HG03135 (cell line): ENCODE measurements at regions not wholly inside any gene's neighbourhood (a gene's known extent, or its start where the extent isn't known, plus 50 kb on each side); places are given as distances from the start of the nearest gene placed in this dataset.

Experiments used
- ATAC-seq: cut with Tn5 transposase; IDR thresholded peaks from one replicate; pipeline ENCODE4 v1.9.1; 2021; ENCODE audit warnings: mild to moderate bottlenecking, moderate library complexity; ENCODE audit not compliant: unreplicated experiment

DNA sequence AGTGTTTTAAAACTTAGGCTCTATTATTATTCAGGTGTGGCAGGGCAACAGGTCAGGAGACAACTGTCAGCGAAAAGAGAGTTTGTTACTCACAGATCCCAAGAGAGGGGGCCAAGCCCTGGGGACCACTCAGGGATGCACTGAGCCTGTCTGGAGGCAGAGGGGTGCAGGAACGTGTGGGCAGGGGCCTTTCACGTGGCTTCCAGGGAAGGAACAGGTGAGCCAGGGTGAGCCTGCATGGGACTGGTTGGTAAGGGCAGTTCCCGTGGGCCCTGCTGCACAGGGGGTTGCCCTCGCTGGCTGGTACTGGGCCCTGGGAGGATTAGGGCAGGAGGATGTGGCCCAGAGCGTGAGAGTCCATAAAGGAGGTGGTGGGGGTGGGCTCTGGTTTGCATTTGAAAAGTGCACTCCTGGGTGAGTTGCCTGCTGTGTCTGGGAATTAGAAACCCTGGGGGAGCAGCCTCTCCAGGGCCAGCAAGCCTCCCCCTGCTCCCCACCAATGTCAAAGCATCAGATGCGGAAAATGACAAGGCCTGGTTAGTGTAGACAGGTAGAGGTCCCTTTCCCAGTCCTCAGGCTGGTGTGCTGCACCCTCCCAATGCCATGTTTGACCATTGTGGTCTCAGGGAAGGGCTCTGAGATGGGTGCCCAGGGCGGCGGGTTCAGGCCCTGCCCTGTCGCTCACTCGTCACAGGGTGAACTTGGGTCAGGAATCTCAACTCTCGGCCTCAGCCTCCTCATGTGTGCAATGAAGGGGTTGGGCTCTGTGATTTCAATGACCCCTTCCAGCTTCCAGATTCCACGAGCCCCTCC is 127.4 kb upstream of the RPS6KA2 start:
- ATAC-seq: no peak

DNA sequence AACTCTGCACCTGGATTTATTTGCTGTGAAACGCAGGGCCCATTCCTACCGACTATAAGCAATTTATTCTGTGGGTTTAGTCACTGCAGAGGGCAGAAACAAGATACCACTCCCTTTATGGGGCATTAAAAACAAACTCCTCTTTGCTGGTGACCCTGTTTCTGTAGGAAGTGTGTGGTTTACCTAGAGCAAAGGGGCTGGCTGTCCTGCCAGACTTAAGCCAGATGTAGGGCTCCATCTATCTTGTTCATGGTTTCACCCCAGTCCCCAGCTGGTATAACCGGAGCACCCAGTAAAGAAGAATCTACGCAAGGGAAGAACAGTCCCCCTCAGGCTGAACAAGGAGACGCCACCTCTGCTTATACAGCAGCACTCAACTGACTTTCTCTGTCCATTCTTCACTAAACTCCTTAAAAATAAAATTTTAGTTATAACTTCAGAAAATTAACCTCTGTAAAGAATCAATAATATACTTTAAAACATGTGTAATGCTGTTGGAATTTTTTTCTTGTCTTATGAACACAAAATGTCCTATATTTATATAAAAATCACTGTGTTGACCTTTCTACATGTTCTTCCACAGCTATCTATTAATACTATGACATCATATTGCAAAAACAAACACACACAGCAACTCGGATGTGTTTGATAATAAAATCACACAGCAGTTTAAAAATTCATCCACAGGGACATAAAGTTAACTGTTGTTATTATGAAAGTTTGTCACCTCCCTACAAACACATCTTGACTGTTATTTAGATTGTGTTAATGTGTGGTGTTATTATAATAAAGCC is 126.1 kb upstream of the RPS6KA2 start:
- ATAC-seq: no peak

DNA sequence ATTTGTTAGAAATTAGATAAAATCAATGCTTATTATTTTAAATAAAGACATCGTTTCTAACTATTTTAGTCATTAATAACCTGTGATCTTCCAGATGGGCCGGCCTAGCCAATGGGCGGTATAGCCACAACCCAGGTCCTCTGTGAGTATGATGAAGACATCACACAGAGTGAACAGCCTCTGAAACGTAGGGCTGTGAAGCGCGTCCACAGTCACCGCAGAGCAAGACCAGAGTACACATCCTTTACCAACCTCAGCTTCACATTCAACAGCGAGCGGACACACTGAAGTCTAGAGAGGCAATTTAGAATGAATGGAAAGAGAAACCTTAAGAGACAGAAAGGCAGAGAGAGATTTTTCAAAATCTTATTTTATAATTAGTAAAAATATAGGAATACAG is 125.0 kb upstream of the RPS6KA2 start:
- ATAC-seq: peak; percentile 83

DNA sequence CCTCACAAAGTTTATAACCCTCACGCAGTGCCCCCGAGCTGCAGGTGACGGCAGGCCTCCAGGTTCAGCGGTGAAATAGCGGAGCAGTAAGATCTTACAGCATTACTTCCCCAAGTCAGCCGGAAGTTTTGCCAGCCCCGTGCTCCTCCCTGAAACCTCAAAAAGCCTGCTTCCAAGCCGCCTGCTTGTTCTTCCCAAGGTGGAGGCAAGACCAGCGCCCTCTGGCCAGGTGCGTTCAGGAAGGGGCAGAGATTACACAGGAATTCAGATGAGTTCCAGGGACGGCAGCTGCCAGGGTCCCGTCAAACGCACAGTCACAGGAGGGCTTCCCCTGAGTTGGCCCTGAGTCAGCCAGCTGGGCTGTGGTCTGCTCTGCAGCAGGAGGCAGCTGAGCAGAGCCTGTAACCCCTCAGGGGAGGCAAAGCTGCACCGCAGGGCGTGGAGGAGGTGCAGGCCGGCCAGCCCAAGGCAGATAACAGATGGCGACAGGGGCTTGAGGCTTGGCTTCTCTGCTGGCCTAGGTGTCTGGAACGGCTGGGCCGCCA is 124.1 kb upstream of the RPS6KA2 start:
- ATAC-seq: peak; percentile 83

DNA sequence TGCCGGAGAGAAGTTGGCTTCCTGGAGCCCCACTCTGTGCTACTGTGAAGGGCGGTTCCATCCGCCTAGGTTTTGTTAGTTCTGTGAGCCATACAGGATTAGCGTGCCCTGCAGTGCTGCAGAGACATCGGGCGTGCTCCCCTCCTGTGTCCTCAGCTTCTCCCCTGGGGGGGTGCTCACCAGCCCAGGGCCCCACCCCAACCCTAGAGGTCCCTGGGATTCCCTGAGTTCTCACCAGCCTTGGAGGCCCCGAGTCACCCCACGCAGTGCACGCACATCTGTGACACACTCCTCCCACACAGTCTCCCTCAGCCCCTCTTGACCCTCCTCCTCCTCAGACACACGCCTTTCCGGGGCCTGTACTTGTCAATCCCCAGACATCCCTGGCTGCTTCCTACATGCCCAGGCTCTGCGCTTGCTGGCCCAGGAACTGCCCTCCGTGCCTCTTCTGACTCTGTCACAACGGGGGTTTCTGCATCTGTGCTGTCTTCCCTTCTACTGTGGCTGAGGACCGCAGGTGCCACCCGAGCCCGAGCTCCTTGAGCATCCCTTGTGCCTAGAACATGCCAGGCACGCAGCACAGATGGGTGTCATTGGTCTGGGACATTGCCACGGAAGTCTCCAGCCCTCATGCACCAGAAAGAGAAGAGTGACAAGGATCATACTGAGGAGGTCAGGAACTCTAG is 123.2 kb upstream of the RPS6KA2 start:
- ATAC-seq: no peak

DNA sequence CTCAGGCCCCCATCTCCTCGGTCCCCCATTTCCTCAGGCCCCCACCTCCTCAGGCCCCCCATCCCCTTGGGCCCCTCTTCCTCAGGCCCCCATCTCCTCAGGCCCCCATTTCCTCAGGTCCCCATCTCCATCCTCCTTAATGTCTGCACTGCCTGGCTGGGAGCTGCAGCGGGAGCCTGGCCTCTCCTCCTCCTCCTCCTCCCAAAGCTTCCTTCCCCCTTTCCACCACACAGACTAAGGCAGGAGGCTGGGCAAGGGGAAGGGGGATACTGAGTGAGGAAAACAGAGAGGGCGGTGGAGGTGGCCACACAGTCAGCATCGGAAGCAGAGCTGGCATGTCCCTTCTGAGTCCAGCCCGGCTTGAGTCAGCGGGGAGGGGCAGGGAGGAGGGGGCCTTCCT is 122.6 kb upstream of the RPS6KA2 start:
- no peak for ATAC-seq

DNA sequence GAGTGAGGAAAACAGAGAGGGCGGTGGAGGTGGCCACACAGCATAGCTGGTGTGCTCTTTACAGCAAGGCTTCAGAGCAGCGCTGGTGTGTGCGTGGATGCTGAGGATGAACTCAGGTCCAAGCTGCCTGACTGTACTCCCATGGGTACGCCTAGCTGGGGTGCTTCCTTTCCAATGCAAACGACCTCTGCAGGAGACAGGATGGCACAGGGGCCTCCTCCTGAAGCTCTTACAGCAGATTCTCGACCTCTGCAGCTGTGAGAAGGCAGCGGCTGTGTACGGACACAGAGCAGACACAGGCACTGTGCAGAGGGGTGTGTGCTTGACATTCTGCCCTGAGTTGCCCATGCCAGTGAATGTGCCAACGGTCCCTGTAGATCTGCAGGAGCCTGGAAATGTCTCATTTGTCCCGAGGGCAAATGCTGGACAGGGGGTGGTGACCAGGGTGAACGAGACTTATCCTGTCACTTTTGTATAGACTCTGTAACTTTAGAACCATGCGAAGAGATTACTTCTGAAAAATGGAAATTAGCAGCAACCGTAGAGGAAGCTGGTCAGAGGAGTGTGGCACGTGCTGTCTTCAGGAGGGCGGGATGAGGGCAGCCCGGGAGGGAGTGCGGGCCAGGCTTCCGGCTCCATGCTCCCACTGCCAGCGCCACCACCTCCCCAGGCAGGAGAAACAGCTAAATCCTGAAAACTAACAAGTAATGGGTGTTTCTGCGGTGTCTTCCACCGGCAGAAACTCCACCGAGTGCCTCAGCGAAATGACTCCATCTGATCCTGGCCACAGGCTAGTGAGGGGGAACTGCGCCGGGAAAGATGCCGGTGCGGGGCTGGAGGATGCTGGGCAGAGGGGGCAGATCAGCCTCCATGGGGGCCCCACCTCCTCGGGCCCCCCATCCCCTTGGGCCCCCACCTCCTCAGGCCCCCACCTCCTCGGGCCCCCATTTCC is 120.9 kb upstream of the RPS6KA2 start:
- no peak for ATAC-seq

DNA sequence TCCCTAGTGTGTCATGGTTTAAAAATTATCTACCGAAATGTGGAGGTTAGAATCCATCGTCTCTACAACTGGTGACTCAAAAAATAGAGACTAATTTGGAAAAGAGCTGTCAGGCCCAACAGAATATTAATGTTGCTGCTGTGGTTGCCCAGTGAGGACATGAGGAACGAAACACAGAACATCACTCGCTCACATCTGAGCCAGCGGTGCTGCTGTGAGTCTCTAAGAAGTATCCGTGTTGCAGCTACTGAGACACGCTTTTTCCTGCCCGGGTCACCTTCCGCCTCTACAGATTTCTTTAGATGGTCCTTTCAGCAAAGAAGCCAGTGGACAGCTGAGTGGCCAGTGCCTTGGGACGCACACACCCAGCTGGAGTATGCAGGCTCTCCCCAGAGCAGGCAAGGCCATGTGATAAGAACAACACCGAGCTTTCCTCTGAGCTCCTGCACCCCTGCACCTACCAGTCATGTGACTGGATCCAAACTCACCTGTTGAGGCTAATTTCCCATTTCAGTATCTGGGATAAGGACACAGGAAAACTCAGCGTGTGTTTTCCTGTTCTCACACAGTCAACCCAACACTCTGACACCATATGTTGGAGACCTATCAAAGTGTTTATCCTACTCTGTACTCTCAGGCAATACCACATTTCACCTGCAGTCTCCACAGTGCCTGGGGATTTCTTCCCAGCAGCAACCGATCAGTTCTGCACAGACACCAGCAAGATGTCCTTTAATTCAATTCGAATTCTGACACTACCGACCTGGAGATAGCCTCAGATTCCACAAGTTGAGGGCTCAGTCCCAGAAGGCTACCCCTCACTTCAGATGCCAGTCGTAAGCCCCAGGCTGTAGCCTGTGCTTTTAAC is 119.0 kb upstream of the RPS6KA2 start:
- ATAC-seq: no peak

DNA sequence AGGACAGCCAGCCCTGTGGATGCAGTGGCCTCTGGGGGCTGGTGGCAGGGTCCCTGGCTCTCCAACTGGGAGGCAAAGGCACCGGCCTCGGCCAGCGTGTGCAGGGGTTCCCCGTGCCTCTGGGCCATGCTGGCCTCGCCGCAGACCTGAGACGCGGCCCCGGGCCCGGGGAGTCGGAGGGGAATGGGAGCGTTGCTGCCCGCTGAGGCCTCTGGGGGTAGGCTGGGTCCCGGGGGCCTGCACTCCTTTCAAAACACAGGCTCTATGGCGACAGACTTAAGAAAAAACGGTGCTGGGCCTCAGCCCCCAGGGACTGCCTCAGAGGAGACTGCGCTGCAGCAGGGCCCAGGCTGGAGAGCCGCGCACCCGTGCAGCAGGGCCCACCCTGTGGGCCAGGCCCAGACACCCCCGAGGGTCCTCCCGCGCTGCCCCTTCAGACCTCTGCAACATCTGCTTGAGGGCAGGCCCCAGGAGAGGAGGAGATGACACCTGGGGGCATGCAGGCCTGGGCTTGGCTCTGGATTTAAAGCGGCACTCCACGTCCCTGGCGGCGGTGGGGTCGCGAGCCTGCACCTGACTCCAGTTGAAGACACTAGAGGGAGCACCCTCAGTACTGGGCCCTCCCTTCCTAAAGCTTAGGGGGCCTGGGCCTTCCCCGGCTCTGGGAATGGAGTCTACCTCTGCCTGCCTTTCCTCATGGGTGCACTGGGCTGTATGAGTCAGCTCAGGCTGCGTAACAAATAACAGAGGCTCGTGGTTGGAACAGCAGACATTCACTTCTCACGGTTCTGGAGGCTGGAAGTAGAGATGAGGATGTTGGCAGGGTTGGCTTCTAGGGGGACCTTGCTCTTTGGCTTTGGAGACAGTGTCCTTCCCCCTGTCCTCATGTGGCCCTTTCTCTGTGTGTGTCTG is 117.4 kb upstream of the RPS6KA2 start:
- ATAC-seq: no peak

DNA sequence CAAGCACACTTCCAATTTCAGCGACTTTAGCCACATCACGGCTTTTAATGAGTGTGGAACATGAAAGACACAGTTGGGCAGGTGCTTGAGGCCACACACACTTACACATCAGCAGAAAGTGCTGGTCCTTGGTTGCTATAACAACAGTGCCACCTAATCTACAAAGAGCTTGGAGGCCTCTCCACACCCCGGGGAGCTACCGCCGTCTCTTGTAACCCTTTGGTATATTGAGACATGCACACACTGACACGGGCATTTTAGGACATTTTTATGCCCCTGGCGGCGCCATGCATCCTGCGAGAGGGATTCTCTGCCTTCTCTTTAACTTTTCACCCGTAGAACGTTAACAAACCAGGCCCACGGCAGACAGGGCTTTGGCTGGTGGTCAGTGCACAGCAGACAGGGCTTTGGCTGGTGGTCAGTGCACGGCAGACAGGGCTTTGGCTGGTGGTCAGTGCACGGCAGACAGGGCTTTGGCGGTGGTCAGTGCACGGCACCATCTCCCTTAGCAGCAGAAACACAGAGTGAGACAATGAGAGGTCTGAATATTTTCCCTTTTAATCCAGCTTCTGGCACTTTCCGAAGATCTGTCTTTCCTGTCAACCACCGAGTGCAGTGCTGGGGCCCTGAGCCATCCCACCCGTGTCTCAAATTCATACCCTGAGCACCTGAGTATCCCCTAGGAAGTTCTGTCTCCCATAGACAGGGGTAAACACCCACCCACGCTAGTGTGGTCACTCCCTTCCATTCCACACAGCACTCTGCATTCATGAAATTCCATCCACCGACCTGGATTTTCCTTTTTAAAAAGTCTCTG is 116.6 kb upstream of the RPS6KA2 start:
- no peak for ATAC-seq

DNA sequence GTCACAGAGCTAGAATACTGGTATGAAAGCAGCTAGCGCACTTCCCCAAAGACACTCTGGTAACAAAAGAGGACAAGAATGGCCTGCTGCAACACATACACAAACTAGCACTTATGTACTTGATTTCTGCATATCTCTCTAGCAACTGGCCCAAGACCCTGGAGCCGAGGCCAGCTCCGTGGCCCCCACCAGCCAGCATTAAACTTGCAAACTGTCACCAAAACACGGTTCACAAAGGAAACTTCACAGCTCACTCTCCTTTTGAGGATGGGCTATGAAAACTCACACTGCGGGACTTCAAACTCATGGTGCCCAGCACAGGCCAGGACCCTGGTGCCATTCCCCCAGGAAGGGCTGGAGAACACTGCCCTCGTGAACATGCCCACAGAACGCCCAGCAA is 115.9 kb upstream of the RPS6KA2 start:
- no peak for ATAC-seq

DNA sequence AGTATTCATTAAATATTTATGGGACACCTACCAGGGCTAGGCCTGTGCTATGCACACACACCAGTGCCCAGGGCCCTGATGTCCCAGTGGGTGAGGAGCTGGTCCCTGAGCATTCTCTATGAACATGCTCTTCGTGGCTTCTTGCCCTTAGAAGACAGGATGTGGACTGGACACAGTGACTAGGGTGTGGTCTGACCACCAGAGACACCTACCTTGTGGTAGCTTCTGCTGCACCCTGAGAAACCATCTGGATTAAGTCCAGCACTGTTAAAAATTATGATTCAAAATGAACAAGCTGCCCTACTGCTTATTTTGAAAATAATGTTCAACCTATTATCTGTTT is 112.9 kb upstream of the RPS6KA2 start:
- ATAC-seq: no peak

DNA sequence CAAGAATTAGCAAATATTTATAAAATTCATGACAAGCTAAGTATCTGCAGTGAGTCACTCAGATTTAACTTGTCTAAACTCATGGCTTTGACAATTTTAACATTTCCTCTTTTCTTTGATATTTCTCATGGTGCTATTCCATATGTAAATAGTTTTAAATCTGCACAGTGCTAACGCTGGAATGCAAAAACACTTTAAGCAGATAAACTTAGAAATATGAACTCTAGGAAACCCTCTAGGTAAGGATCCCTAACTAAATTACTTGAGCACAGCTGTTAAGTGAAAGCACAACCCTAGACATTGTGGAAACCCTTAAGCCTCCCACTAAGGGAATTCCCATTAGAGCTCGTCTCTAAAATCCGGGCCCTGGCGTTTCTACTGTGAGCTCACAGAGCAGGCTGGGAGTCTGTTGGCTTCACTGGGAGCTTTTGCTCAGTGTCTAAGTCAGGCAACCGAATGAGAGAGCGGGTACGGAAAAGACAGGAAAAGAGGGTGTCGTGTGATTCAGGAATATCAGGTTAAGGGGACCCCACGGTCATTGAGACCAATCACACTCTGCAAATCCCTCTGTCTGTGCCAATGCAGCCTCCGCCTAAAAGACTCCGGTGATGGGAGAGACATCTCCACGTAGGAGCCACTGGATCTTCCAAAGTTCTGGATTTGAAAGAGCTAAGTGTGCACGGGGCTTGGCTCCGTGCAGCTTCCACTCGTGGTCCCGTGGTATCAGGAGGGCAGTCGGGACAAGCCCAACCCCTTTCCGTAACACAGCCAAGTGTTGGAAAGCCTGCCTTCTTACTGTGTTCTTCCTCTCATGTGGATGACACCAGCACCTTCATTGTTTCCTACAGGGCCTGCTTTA is 112.3 kb upstream of the RPS6KA2 start:
- no peak for ATAC-seq

DNA sequence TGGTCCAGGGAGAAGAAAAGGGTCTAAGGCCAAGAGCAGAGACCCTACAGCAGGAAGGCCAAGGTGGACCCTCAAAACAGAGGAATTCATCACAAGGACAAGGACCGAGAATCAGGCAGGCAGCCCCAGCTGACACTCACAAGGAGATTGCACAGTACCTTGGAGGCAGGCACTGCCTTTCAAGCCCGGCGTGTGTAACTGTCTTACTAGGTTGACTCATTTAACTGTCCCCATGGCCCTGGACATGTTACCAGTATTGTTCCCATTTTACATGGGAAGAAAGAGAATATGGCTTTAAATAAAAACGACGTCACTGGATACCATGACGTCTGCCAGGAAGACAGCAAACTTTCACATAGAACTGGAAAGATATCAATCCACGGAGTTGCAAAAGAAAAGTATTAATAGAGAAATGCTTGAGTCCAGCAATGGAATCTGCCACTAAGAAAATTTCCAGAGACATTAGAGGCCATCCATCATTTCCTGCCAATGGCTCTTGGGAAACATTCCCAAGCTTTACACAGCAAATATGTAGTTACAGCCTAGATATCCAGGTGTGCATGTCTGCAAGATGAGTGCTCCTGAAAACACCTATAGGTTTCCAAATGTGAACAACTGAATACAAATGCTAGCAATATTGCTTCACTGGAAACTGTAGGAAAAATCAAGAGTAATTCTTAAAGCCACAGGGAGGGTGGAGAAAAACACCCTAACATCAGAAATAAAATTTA is 111.5 kb upstream of the RPS6KA2 start:
- no peak for ATAC-seq

DNA sequence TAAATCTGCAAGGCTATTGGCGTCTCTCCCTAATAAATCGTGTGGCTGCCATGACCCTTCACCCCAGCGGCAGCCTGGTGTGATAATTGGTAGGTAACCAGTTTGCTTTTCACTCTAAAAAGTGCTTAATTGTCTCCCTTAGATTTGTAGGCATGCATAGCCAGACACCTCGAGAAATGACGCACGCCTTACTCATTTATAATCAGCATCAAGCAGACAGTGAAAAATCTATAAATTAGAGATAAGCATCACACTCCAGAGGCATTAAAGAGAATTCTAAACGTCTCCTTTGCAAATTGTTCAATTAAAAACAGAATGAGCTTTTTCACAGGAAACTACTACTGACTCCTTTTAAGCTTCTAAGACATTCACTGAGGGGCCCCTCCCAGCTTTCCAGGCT is 110.2 kb upstream of the RPS6KA2 start:
- ATAC-seq: no peak

DNA sequence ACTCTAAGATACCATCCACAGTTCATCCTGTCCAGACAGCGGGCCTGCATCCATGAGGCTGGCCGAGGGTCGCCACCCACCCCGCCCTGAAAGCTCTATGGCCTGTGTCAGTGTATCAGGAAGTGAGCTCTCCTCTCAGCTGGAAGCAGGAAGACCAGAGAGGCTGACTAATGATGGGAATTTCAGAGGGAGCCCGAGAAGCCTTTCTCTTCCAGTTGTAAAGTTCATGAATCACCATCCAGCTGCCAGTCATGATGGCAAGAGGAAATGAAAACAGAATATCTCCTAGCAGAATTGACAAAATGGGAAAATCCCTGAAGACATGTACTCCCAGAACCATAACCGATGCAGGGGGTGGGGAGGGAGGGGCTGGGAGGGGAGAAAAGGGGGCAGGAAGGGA is 109.6 kb upstream of the RPS6KA2 start:
- no peak for ATAC-seq
